Panc1 (cell line): ENCODE measurements at regions not wholly inside any gene's neighbourhood (a gene's known extent, or its start where the extent isn't known, plus 50 kb on each side); places are given as distances from the start of the nearest gene placed in this dataset.

Source experiments
- POLR2AphosphoS5 ChIP-seq: IDR thresholded peaks from 2 replicates; pipeline ENCODE4 v1.6.1; 2012; ENCODE audit warnings: mild to moderate bottlenecking, low read depth, low read length, moderate library complexity
- SIN3A ChIP-seq: IDR thresholded peaks from 2 replicates; pipeline ENCODE4 v1.6.1; 2012; ENCODE audit warnings: low read depth, mild to moderate bottlenecking, low read length, moderate library complexity, borderline replicate concordance; ENCODE audit not compliant: insufficient read depth
- TCF7L2 ChIP-seq: IDR thresholded peaks from 2 replicates; pipeline ENCODE4 v1.6.1; 2011; ENCODE audit warnings: mild to moderate bottlenecking, low read depth, low read length, inconsistent platforms
- TF ChIP-seq, protein P1 (sequence below): fragments of 450-650 bp; IDR thresholded peaks from 2 replicates; pipeline ENCODE4 v1.5.1; 2017; ENCODE audit warnings: mild to moderate bottlenecking
- TF ChIP-seq, protein P2 (sequence below), 2 experiments: IDR thresholded peaks; 2 replicates each; pipeline ENCODE4 v1.6.1; 2011 to 2012; ENCODE audit warnings: low read depth in 2 of 2, control low read depth in 1 of 2, low read length in 1 of 2, mild to moderate bottlenecking in 1 of 2, moderate library complexity in 1 of 2; ENCODE audit not compliant: insufficient read depth in 1 of 2

DNA sequence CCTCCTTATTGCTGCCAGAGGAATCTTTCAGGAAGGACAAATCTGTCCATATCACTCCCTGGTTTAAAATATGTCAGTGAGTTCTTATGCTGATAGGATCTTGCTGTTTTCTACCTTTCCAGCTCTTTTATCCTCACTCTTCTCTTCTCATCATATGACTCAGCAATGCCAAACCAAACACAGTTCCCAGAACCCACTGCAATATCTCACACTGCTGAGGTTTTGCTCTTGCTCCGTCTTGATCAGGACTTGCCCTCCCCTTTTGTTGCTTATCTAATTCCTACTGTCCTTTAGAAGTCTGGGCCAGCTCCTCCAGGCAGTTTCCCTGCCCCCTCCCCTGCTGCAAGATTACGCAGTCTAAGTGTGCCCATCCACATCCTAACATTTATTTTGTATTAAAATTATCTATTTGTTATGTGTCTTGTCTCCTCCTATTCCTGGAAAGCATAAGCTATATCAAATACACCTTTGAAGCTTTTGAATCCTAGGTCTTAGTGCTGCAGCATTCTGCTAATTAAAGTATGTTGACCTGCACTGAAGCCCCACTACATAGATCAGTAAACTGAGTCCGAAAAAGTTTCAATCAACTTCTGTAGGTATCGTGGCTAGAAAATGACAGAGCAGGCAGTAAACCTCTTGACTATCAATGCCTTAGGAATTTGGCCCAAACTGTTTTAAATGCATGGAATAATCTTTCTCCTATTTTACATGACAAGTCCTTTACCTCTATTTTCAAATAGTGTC is 119.2 kb upstream of the C11orf87 start:
- TF ChIP-seq, protein P1, sequence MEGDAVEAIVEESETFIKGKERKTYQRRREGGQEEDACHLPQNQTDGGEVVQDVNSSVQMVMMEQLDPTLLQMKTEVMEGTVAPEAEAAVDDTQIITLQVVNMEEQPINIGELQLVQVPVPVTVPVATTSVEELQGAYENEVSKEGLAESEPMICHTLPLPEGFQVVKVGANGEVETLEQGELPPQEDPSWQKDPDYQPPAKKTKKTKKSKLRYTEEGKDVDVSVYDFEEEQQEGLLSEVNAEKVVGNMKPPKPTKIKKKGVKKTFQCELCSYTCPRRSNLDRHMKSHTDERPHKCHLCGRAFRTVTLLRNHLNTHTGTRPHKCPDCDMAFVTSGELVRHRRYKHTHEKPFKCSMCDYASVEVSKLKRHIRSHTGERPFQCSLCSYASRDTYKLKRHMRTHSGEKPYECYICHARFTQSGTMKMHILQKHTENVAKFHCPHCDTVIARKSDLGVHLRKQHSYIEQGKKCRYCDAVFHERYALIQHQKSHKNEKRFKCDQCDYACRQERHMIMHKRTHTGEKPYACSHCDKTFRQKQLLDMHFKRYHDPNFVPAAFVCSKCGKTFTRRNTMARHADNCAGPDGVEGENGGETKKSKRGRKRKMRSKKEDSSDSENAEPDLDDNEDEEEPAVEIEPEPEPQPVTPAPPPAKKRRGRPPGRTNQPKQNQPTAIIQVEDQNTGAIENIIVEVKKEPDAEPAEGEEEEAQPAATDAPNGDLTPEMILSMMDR: no peak
- TF ChIP-seq POLR2AphosphoS5: no peak
- TF ChIP-seq TCF7L2: no peak
- TF ChIP-seq, protein P2, sequence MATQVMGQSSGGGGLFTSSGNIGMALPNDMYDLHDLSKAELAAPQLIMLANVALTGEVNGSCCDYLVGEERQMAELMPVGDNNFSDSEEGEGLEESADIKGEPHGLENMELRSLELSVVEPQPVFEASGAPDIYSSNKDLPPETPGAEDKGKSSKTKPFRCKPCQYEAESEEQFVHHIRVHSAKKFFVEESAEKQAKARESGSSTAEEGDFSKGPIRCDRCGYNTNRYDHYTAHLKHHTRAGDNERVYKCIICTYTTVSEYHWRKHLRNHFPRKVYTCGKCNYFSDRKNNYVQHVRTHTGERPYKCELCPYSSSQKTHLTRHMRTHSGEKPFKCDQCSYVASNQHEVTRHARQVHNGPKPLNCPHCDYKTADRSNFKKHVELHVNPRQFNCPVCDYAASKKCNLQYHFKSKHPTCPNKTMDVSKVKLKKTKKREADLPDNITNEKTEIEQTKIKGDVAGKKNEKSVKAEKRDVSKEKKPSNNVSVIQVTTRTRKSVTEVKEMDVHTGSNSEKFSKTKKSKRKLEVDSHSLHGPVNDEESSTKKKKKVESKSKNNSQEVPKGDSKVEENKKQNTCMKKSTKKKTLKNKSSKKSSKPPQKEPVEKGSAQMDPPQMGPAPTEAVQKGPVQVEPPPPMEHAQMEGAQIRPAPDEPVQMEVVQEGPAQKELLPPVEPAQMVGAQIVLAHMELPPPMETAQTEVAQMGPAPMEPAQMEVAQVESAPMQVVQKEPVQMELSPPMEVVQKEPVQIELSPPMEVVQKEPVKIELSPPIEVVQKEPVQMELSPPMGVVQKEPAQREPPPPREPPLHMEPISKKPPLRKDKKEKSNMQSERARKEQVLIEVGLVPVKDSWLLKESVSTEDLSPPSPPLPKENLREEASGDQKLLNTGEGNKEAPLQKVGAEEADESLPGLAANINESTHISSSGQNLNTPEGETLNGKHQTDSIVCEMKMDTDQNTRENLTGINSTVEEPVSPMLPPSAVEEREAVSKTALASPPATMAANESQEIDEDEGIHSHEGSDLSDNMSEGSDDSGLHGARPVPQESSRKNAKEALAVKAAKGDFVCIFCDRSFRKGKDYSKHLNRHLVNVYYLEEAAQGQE (IDR thresholded peaks at IDR 0.05; ENCODE audit: insufficient read depth in 1 of 2, low read depth in 2 of 2, low read length in 1 of 2): no peak
- no peak for TF ChIP-seq SIN3A
